ENCODE measurements at regions not wholly inside any gene's neighbourhood (a gene's known extent, or its start where the extent isn't known, plus 50 kb on each side); places are given as distances from the start of the nearest gene placed in this dataset.
A peak's percentile ranks its signal among the peaks of the same experiment; 100 is the strongest.
"Not testable (repeated sequence)": the region's sequence is repeated elsewhere in the genome, so short reads cannot be mapped to it uniquely, and the experiment has no call there.

- no peak for DNase-seq (ENCODE audit: low read depth in 1 of 2, low spot score in 1 of 2)
- in situ Hi-C loops (cut with HindIII; ENCODE audit: low pct_unique_long_range_greater_than_20kb, low sequenced_read_pairs), result no loop called here
- no peak for TF ChIP-seq JUND (IDR thresholded peaks at IDR 0.05; ENCODE audit: low read depth)
Observed at GRCh38 chr14:83140756-83141155, 1607.1 kb upstream of the SEL1L start.

- in situ Hi-C loops (cut with HindIII; ENCODE audit: low pct_unique_long_range_greater_than_20kb, low sequenced_read_pairs), result no loop called here
Observed at GRCh38 chr14:83147006-83147405, 1613.4 kb upstream of the SEL1L start.

GRCh38 chr14:83151571-83151970, 1617.9 kb upstream of the SEL1L start:
- in situ Hi-C loops (cut with HindIII; ENCODE audit: low pct_unique_long_range_greater_than_20kb, low sequenced_read_pairs), result no loop called here
- no peak for DNase-seq (ENCODE audit: low read depth in 1 of 2, low spot score in 1 of 2)
- TF ChIP-seq JUND (IDR thresholded peaks at IDR 0.05; ENCODE audit: low read depth), result no peak

More at GRCh38 chr14:83147006-83147405, 1613.4 kb upstream of the SEL1L start:
- no peak for TF ChIP-seq JUND (IDR thresholded peaks at IDR 0.05; ENCODE audit: low read depth)
- DNase-seq (ENCODE audit: low read depth in 1 of 2, low spot score in 1 of 2), result no peak

- no peak for TF ChIP-seq JUND (IDR thresholded peaks at IDR 0.05; ENCODE audit: low read depth)
- in situ Hi-C loops (cut with HindIII; ENCODE audit: low pct_unique_long_range_greater_than_20kb, low sequenced_read_pairs), result no loop called here
Observed at GRCh38 chr14:83153081-83153480, 1619.4 kb upstream of the SEL1L start.

GRCh38 chr14:83162361-83162929, 1628.8 kb upstream of the SEL1L start:
- TF ChIP-seq JUND (IDR thresholded peaks at IDR 0.05; ENCODE audit: low read depth), result no peak
- no peak for DNase-seq (ENCODE audit: low read depth in 1 of 2, low spot score in 1 of 2)
- in situ Hi-C loops (cut with HindIII; ENCODE audit: low pct_unique_long_range_greater_than_20kb, low sequenced_read_pairs), result no loop called here

More at GRCh38 chr14:83153081-83153480, 1619.4 kb upstream of the SEL1L start:
- DNase-seq (ENCODE audit: low read depth in 1 of 2, low spot score in 1 of 2), result no peak

- DNase-seq (ENCODE audit: low read depth in 1 of 2, low spot score in 1 of 2), result no peak
- in situ Hi-C loops (cut with HindIII; ENCODE audit: low pct_unique_long_range_greater_than_20kb, low sequenced_read_pairs), result no loop called here
- no peak for TF ChIP-seq JUND (IDR thresholded peaks at IDR 0.05; ENCODE audit: low read depth)
Observed at GRCh38 chr14:83163016-83163415, 1629.4 kb upstream of the SEL1L start.

- in situ Hi-C loops (cut with HindIII; ENCODE audit: low pct_unique_long_range_greater_than_20kb, low sequenced_read_pairs), result no loop called here
- DNase-seq (ENCODE audit: low read depth in 1 of 2, low spot score in 1 of 2), result peak in 1 of 2 experiments; percentile 17
- no peak for TF ChIP-seq JUND (IDR thresholded peaks at IDR 0.05; ENCODE audit: low read depth)
Observed at GRCh38 chr14:83164016-83164415, 1630.4 kb upstream of the SEL1L start.

- no peak for DNase-seq (ENCODE audit: low read depth in 1 of 2, low spot score in 1 of 2)
Observed at GRCh38 chr14:83164591-83164990, 1630.9 kb upstream of the SEL1L start.

GRCh38 chr14:83170165-83170564, 1636.5 kb upstream of the SEL1L start:
- no peak for DNase-seq (ENCODE audit: low read depth in 1 of 2, low spot score in 1 of 2)
- TF ChIP-seq JUND (IDR thresholded peaks at IDR 0.05; ENCODE audit: low read depth), result no peak
- in situ Hi-C loops (cut with HindIII; ENCODE audit: low pct_unique_long_range_greater_than_20kb, low sequenced_read_pairs), result no loop called here

More at GRCh38 chr14:83164591-83164990, 1630.9 kb upstream of the SEL1L start:
- no peak for TF ChIP-seq JUND (IDR thresholded peaks at IDR 0.05; ENCODE audit: low read depth)
- in situ Hi-C loops (cut with HindIII; ENCODE audit: low pct_unique_long_range_greater_than_20kb, low sequenced_read_pairs), result no loop called here

- no peak for TF ChIP-seq JUND (IDR thresholded peaks at IDR 0.05; ENCODE audit: low read depth)
- in situ Hi-C loops (cut with HindIII; ENCODE audit: low pct_unique_long_range_greater_than_20kb, low sequenced_read_pairs), result no loop called here
Observed at GRCh38 chr14:83171761-83172160, 1638.1 kb upstream of the SEL1L start.

GRCh38 chr14:83172363-83172762, 1638.7 kb upstream of the SEL1L start:
- in situ Hi-C loops (cut with HindIII; ENCODE audit: low pct_unique_long_range_greater_than_20kb, low sequenced_read_pairs), result no loop called here
- DNase-seq (ENCODE audit: low read depth in 1 of 2, low spot score in 1 of 2), result no peak
- TF ChIP-seq JUND (IDR thresholded peaks at IDR 0.05; ENCODE audit: low read depth), result no peak

More at GRCh38 chr14:83171761-83172160, 1638.1 kb upstream of the SEL1L start:
- no peak for DNase-seq (ENCODE audit: low read depth in 1 of 2, low spot score in 1 of 2)

GRCh38 chr14:83173687-83174086, 1640.0 kb upstream of the SEL1L start:
- no peak for DNase-seq (ENCODE audit: low read depth in 1 of 2, low spot score in 1 of 2)
- no peak for TF ChIP-seq JUND (IDR thresholded peaks at IDR 0.05; ENCODE audit: low read depth)
- in situ Hi-C loops (cut with HindIII; ENCODE audit: low pct_unique_long_range_greater_than_20kb, low sequenced_read_pairs), result no loop called here

GRCh38 chr14:83184531-83184930, 1650.9 kb upstream of the SEL1L start:
- in situ Hi-C loops (cut with HindIII; ENCODE audit: low pct_unique_long_range_greater_than_20kb, low sequenced_read_pairs), result no loop called here
- TF ChIP-seq JUND (IDR thresholded peaks at IDR 0.05; ENCODE audit: low read depth), result no peak
- DNase-seq (ENCODE audit: low read depth in 1 of 2, low spot score in 1 of 2), result no peak

- DNase-seq (ENCODE audit: low read depth in 1 of 2, low spot score in 1 of 2); in situ Hi-C loops (cut with HindIII; ENCODE audit: low pct_unique_long_range_greater_than_20kb, low sequenced_read_pairs): not testable (repeated sequence)
Observed at GRCh38 chr14:83188311-83188710, 1654.7 kb upstream of the SEL1L start.

All from T47D (cell line).